Testis (tissue), 2 donors: ENCODE measurements at regions not wholly inside any gene's neighbourhood (a gene's known extent, or its start where the extent isn't known, plus 50 kb on each side); places are given as distances from the start of the nearest gene placed in this dataset.
A peak's percentile ranks its signal among the peaks of the same experiment; 100 is the strongest.
"Not testable (repeated sequence)": the region's sequence is repeated elsewhere in the genome, so short reads cannot be mapped to it uniquely, and the experiment has no call there.

Source experiments
- DNase-seq: peaks from one replicate; pipeline ENCODE4 v3.0.0-alpha.2; 2019
- H3K27ac ChIP-seq, 2 donors: fragments of 200-600 bp; sonication (generic); one replicate each; pipeline ENCODE4 v1.5.1; 2019
- H3K27me3 ChIP-seq: fragments of 200-600 bp; sonication (generic); one replicate; pipeline ENCODE4 v1.5.1; 2019
- H3K36me3 ChIP-seq: fragments of 200-600 bp; sonication (generic); one replicate; pipeline ENCODE4 v1.5.1; 2017; ENCODE audit warnings: low read depth; ENCODE audit errors: missing control alignments
- H3K4me1 ChIP-seq: fragments of 200-600 bp; sonication (generic); one replicate; pipeline ENCODE4 v1.5.1; 2019
- H3K4me3 ChIP-seq, 2 donors: fragments of 200-600 bp; sonication (generic); one replicate each; pipeline ENCODE4 v1.5.1; 2017 to 2019
- H3K9me3 ChIP-seq: fragments of 200-600 bp; sonication (generic); one replicate; pipeline ENCODE4 v1.5.1; 2017
- CTCF ChIP-seq, 3 experiments: fragments of 450-650 bp in 2 of 3; fragments of 200-600 bp in 1 of 3; sonication (generic) in 1 of 3; IDR thresholded peaks; one replicate each; pipeline ENCODE4 v1.5.1; 2016 to 2019; ENCODE audit warnings: antibody characterized with exemption in 3 of 3, mild to moderate bottlenecking in 2 of 3, moderate library complexity in 1 of 3
- POLR2A ChIP-seq: fragments of 450-650 bp; IDR thresholded peaks from one replicate; pipeline ENCODE4 v1.6.1; 2017; ENCODE audit warnings: antibody characterized with exemption, mild to moderate bottlenecking, moderate library complexity
- WGBS, 2 donors: methylation state at CpG; one replicate each; pipeline ENCODE4 v1.1.5; 2018; 5-methylcytosine and 5-hydroxymethylcytosine counted together
- intact Hi-C: fragments of 100-400 bp; cut with DNase I; formaldehyde crosslinking; loops from one replicate; pipeline ENCODE4 v1.15.1; 2023; ENCODE audit warnings: low total_unique reads

- intact Hi-C loops: no loop called here
- no peaks in the 10 kb centered on the region for H3K9me3 ChIP-seq
- no peaks in the 10 kb centered on the region for H3K4me1 ChIP-seq
- H3K36me3 ChIP-seq: no peaks in the 10 kb centered on the region
- H3K27ac ChIP-seq: no peak overlapping the region
- H3K27me3 ChIP-seq: no peaks in the 10 kb centered on the region
- TF ChIP-seq CTCF (IDR thresholded peaks at IDR 0.05) (no peak), POLR2A (no peak)
- H3K4me3 ChIP-seq: no peak overlapping the region
- 28 to 32% methylated on average over 6 of the region's 6 CpGs for WGBS, 2 donors
- DNase-seq: no peak
Measured at GRCh38 chr20:1801929-1802306, 93.3 kb upstream of the SIRPA start.

DNA sequence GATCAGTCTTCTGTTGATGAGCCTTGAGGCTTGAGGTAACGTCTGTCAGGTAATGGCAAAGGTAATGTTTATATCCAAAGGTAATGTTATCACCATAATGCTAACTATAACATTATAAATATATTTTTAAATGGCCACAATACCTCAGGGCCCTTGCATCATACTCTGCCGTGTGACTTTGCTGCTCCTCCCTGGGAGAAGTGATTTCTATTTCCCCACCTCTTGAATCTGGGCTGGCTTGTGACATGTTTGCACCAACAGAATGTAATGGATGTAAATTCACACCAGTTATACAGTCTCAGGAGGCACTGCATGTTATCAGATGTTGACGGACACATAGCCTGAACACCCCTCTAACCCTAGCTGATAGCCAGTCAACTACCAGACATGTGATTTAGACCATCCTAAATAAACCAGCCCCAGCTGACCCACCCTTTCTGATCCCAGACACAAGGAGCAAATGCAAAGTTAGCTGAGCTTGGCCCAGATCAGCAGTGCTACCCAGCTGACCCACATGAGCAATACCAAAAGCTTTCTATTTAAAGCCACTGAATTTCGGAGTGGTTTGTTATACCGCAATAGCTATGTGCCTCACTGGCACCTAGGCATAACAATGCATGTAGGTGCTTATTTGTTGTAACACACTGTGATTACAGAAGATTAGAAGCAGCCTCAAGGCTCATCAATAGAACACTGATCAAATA is 93.8 kb upstream of the SIRPA start:
- H3K36me3 ChIP-seq: no peaks in the 10 kb centered on the region
- intact Hi-C loops: no loop called here
- DNase-seq: no peak
- H3K27ac ChIP-seq: no peak overlapping the region
- H3K4me1 ChIP-seq: no peaks in the 10 kb centered on the region
- H3K4me3 ChIP-seq: no peak overlapping the region
- H3K9me3 ChIP-seq: no peaks in the 10 kb centered on the region
- no peaks in the 10 kb centered on the region for H3K27me3 ChIP-seq
- TF ChIP-seq CTCF (IDR thresholded peaks at IDR 0.05) (no peak), POLR2A (no peak)
- WGBS, 2 donors: 56 to 63% methylated on average over 5 of the region's 5 CpGs

GRCh38 chr20:1800777-1801176 is 94.4 kb upstream of the SIRPA start:
- Histone ChIP-seq H3K27me3 (no peaks in the 10 kb centered on the region), H3K36me3 (no peaks in the 10 kb centered on the region), H3K4me3 (no peak overlapping the region), H3K27ac (no peak overlapping the region), H3K9me3 (no peaks in the 10 kb centered on the region), H3K4me1 (no peaks in the 10 kb centered on the region)
- intact Hi-C loops: no loop called here
- WGBS, 2 donors: 15 to 25% methylated on average over 3 of the region's 3 CpGs
- TF ChIP-seq POLR2A (no peak), CTCF (IDR thresholded peaks at IDR 0.05) (peak in 2 of 3 experiments; percentile 29 to 34)
- DNase-seq: no peak

DNA sequence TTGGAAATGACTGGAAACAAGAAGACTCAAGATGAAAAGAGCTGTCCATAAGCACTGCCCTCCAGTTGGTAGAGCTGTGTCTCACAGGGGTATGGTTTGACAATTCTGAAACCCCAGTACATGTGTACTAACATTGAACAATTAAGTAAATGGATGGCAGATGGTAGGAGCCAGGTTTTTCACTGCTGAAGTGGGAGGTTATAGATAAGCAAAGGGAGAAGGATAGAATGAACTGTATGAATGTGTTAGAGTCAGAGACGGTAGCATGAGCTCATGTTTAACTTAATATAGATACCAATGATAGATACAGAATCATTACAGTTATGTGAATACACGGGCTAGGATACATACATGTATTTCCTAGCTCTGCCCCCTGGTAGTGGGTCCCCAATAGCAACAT is 95.0 kb upstream of the SIRPA start:
- H3K27me3 ChIP-seq: no peaks in the 10 kb centered on the region
- H3K4me1 ChIP-seq: no peaks in the 10 kb centered on the region
- H3K4me3 ChIP-seq: no peak overlapping the region
- TF ChIP-seq POLR2A (no peak), CTCF (IDR thresholded peaks at IDR 0.05) (no peak)
- H3K27ac ChIP-seq: no peak overlapping the region
- no peak for DNase-seq
- intact Hi-C loops: no loop called here
- 46 to 54% methylated on average over 2 of the region's 2 CpGs for WGBS, 2 donors
- H3K9me3 ChIP-seq: no peaks in the 10 kb centered on the region
- H3K36me3 ChIP-seq: no peaks in the 10 kb centered on the region

DNA sequence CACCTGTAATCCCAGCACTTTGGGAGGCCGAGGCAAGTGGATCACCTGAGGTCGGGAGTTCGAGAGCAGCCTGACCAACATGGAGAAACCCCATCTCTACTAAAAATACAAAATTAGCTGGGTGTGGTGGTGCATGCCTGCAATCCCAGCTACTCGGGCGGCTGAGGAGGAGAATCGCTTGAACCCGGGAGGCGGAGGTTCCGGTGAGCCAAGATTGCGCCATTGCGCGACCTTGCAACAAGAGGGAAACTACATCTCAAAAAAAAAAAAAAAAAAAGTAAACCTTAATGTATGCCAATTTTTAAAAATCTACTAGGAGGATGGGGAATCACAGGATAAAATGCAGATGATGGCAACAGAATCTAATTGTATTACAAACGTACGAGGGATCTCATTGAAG is 95.5 kb upstream of the SIRPA start:
- DNase-seq, H3K27ac ChIP-seq, H3K4me1 ChIP-seq, H3K4me3 ChIP-seq, H3K36me3 ChIP-seq, intact Hi-C loops, H3K9me3 ChIP-seq, H3K27me3 ChIP-seq: not testable (repeated sequence)
- WGBS, 2 donors: 74 to 78% methylated on average over 14 of the region's 14 CpGs
